G401.6 (cell line): ENCODE measurements at regions not wholly inside any gene's neighbourhood (a gene's known extent, or its start where the extent isn't known, plus 50 kb on each side); places are given as distances from the start of the nearest gene placed in this dataset.

Source experiments
- FAIRE-seq: peaks from 2 replicates; lab custom pipeline; 2012; peaks lifted over from hg19 to GRCh38; lab: Jason Lieb, UNC

- no peak for FAIRE-seq
These were observed 254.4 kb downstream of the ZNF536 start for GRCh38 chr19:30626626-30626966.

- FAIRE-seq, result no peak
These were observed 253.9 kb downstream of the ZNF536 start for GRCh38 chr19:30625947-30626625.

- no peak for FAIRE-seq
These were observed 250.1 kb downstream of the ZNF536 start for GRCh38 chr19:30622276-30622675.

GRCh38 chr19:30621326-30621920 is 249.2 kb downstream of the ZNF536 start:
- no peak for FAIRE-seq

- FAIRE-seq, result no peak
These were observed 248.2 kb downstream of the ZNF536 start for GRCh38 chr19:30620354-30620753.

GRCh38 chr19:30609656-30610270 is 237.6 kb downstream of the ZNF536 start:
- FAIRE-seq, result no peak

- no peak for FAIRE-seq
These were observed 236.3 kb downstream of the ZNF536 start for GRCh38 chr19:30608471-30608870.
